GM12801 (cell line): ENCODE measurements at regions not wholly inside any gene's neighbourhood (a gene's known extent, or its start where the extent isn't known, plus 50 kb on each side); places are given as distances from the start of the nearest gene placed in this dataset.

Source experiments
- CTCF ChIP-seq: IDR thresholded peaks from one replicate; pipeline ENCODE4 v1.5.1; 2011; ENCODE audit warnings: control low read depth; ENCODE audit not compliant: insufficient read length; ENCODE audit errors: extremely low read depth

GRCh38 chr14:21910260-21910659 lies 236.6 kb upstream of the OR4E1 start:
- TF ChIP-seq CTCF = no peak

GRCh38 chr14:21902561-21903181 lies 229.1 kb upstream of the OR4E1 start:
- no peak for TF ChIP-seq CTCF

- TF ChIP-seq CTCF = no peak
Observed at GRCh38 chr14:21894003-21894897, 220.6 kb upstream of the OR4E1 start.

GRCh38 chr14:21891921-21892320 lies 218.3 kb upstream of the OR4E1 start:
- no peak for TF ChIP-seq CTCF

GRCh38 chr14:21884995-21885394 lies 211.4 kb upstream of the OR4E1 start:
- no peak for TF ChIP-seq CTCF

- no peak for TF ChIP-seq CTCF
Observed at GRCh38 chr14:21882226-21882625, 208.6 kb upstream of the OR4E1 start.

- no peak for TF ChIP-seq CTCF
Observed at GRCh38 chr14:21880918-21881317, 207.3 kb upstream of the OR4E1 start.
